DND-41 (cell line): ENCODE measurements at regions not wholly inside any gene's neighbourhood (a gene's known extent, or its start where the extent isn't known, plus 50 kb on each side); places are given as distances from the start of the nearest gene placed in this dataset.

ENCODE experiments used
- ATAC-seq: fragments of 200-7000 bp; cut with Tn5 transposase; 3 replicates; pipeline ENCODE4 v1.9.1; 2021; ENCODE audit warnings: low read depth; ENCODE audit not compliant: insufficient read depth
- DNase-seq: peaks from one replicate; pipeline ENCODE4 v3.0.0-alpha.2; 2020
- H2AFZ ChIP-seq: 2 replicates; pipeline ENCODE4 v1.6.0; 2012; ENCODE audit warnings: low read depth, low read length
- H3K27ac ChIP-seq: 2 replicates; pipeline ENCODE4 v1.5.1; 2012; ENCODE audit warnings: low read length, inconsistent platforms
- H3K27me3 ChIP-seq: fragments of 200-600 bp; sonication (generic); 2 replicates; pipeline ENCODE4 v1.6.0; 2012; ENCODE audit warnings: low read length, mild to moderate bottlenecking, inconsistent platforms; ENCODE audit not compliant: insufficient read depth, poor library complexity
- H3K36me3 ChIP-seq: 2 replicates; pipeline ENCODE4 v1.5.1; 2012; ENCODE audit warnings: low read length, inconsistent platforms; ENCODE audit not compliant: insufficient read depth
- H3K4me1 ChIP-seq: 2 replicates; pipeline ENCODE4 v1.5.1; 2012; ENCODE audit warnings: mild to moderate bottlenecking, low read length; ENCODE audit not compliant: insufficient read depth
- H3K4me2 ChIP-seq: 2 replicates; pipeline ENCODE4 v1.6.0; 2012; ENCODE audit warnings: mild to moderate bottlenecking, moderate library complexity, low read length, inconsistent platforms; ENCODE audit not compliant: insufficient read depth
- H3K4me3 ChIP-seq, 2 experiments: fragments of 200-600 bp in 1 of 2; shearing (Covaris generic) in 1 of 2; 2 replicates each; pipeline ENCODE4 v1.5.1; 2012 to 2016; ENCODE audit warnings: inconsistent platforms in 2 of 2, low read length in 2 of 2, mild to moderate bottlenecking in 2 of 2, low read depth in 1 of 2, moderate library complexity in 1 of 2
- H3K79me2 ChIP-seq: 2 replicates; pipeline ENCODE4 v1.6.0; 2012; ENCODE audit warnings: low read length, inconsistent platforms; ENCODE audit not compliant: insufficient read depth
- H3K9ac ChIP-seq: 2 replicates; pipeline ENCODE4 v1.6.0; 2012; ENCODE audit warnings: low read depth, mild to moderate bottlenecking, inconsistent platforms, low read length, moderate library complexity
- H3K9me3 ChIP-seq: 2 replicates; pipeline ENCODE4 v1.5.1; 2012; ENCODE audit warnings: low read length, moderate library complexity, mild to moderate bottlenecking, inconsistent platforms; ENCODE audit not compliant: insufficient read depth, severe bottlenecking
- H4K20me1 ChIP-seq: 2 replicates; pipeline ENCODE4 v1.6.0; 2012; ENCODE audit warnings: low read length; ENCODE audit not compliant: insufficient read depth
- CTCF ChIP-seq: IDR thresholded peaks from 2 replicates; pipeline ENCODE4 v1.5.1; 2012; ENCODE audit warnings: borderline replicate concordance, low read length, moderate library complexity, mild to moderate bottlenecking; ENCODE audit not compliant: poor library complexity, severe bottlenecking; ENCODE audit errors: extremely low read depth
- EZH2 ChIP-seq: IDR thresholded peaks from 3 replicates; pipeline ENCODE4 v1.6.1; 2012; ENCODE audit warnings: borderline replicate concordance, low read depth, mild to moderate bottlenecking, moderate library complexity, low read length, inconsistent platforms; ENCODE audit not compliant: severe bottlenecking

GRCh38 chr16:77617996-77618395 is 104.3 kb upstream of the NUDT7 start:
- DNase-seq, result no peak
- Histone ChIP-seq H3K9ac (no peak overlapping the region), H3K4me2 (no peak overlapping the region), H3K36me3 (no peaks in the 10 kb centered on the region), H3K27me3 (peaks cover 11% of the 10 kb centered on the region), H3K79me2 (no peaks in the 10 kb centered on the region), H3K9me3 (no peaks in the 10 kb centered on the region), H4K20me1 (no peaks in the 10 kb centered on the region), H3K4me3 (no peak overlapping the region), H3K4me1 (no peaks in the 10 kb centered on the region), H2AFZ (no peak overlapping the region), H3K27ac (no peak overlapping the region)
- no peak for TF ChIP-seq EZH2
- no peak for TF ChIP-seq CTCF
- no peak for ATAC-seq

GRCh38 chr16:77618951-77619350 is 103.4 kb upstream of the NUDT7 start:
- Histone ChIP-seq H3K4me3 (no peak overlapping the region), H3K36me3 (no peaks in the 10 kb centered on the region), H3K4me1 (no peaks in the 10 kb centered on the region), H2AFZ (no peak overlapping the region), H3K9me3 (no peaks in the 10 kb centered on the region), H3K27me3 (peaks cover 11% of the 10 kb centered on the region), H3K79me2 (no peaks in the 10 kb centered on the region), H3K9ac (no peak overlapping the region), H3K27ac (no peak overlapping the region), H3K4me2 (no peak overlapping the region), H4K20me1 (no peaks in the 10 kb centered on the region)
- no peak for TF ChIP-seq EZH2
- TF ChIP-seq CTCF, result no peak
- DNase-seq, result no peak
- no peak for ATAC-seq

DNA sequence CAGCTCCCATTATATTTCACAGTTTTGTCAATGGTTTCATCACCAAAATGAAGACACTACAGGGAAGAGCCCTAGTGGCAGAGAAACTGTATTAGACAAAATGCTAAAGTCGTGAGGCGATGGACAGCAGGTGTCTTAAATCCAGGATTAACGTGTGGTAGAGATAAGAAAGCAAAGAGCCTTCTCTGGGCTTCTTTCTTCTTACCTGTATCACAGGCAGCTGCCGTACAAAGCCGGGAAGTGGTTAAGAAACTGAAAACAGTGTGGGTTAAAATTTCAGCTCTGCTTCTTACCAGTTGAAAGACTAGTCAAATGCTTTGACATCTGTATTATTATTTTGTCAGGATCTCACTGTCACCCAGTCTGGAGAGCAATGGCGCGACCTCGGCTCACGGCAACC is 98.2 kb upstream of the NUDT7 start:
- TF ChIP-seq CTCF, result no peak
- TF ChIP-seq EZH2, result no peak
- no peaks in the 10 kb centered on the region for H3K4me1 ChIP-seq
- peaks cover 3% of the 10 kb centered on the region for H3K27me3 ChIP-seq
- ATAC-seq (no peak), DNase-seq (no peak)
- H4K20me1 ChIP-seq, result no peaks in the 10 kb centered on the region
- H3K36me3 ChIP-seq, result no peaks in the 10 kb centered on the region
- H3K27ac ChIP-seq, result no peak overlapping the region
- H2AFZ ChIP-seq, result no peak overlapping the region
- H3K9me3 ChIP-seq, result no peaks in the 10 kb centered on the region
- no peak overlapping the region for H3K9ac ChIP-seq
- H3K4me2 ChIP-seq, result no peak overlapping the region
- no peak overlapping the region for H3K4me3 ChIP-seq
- H3K79me2 ChIP-seq, result no peaks in the 10 kb centered on the region

- H3K27me3 ChIP-seq, result peaks cover 9% of the 10 kb centered on the region
- no peak overlapping the region for H3K4me2 ChIP-seq
- H3K9me3 ChIP-seq, result no peaks in the 10 kb centered on the region
- ATAC-seq (no peak), DNase-seq (no peak)
- H4K20me1 ChIP-seq, result no peaks in the 10 kb centered on the region
- TF ChIP-seq EZH2 (no peak), CTCF (no peak)
- H3K4me1 ChIP-seq, result no peaks in the 10 kb centered on the region
- H3K36me3 ChIP-seq, result no peaks in the 10 kb centered on the region
- no peak overlapping the region for H3K27ac ChIP-seq
- H3K4me3 ChIP-seq, result no peak overlapping the region
- H3K79me2 ChIP-seq, result no peaks in the 10 kb centered on the region
- H3K9ac ChIP-seq, result no peak overlapping the region
- no peak overlapping the region for H2AFZ ChIP-seq
Measured at GRCh38 chr16:77636615-77637014, 85.7 kb upstream of the NUDT7 start.
